ENCODE measurements at regions not wholly inside any gene's neighbourhood (a gene's known extent, or its start where the extent isn't known, plus 50 kb on each side); places are given as distances from the start of the nearest gene placed in this dataset.
A peak's percentile ranks its signal among the peaks of the same experiment; 100 is the strongest.

DNA sequence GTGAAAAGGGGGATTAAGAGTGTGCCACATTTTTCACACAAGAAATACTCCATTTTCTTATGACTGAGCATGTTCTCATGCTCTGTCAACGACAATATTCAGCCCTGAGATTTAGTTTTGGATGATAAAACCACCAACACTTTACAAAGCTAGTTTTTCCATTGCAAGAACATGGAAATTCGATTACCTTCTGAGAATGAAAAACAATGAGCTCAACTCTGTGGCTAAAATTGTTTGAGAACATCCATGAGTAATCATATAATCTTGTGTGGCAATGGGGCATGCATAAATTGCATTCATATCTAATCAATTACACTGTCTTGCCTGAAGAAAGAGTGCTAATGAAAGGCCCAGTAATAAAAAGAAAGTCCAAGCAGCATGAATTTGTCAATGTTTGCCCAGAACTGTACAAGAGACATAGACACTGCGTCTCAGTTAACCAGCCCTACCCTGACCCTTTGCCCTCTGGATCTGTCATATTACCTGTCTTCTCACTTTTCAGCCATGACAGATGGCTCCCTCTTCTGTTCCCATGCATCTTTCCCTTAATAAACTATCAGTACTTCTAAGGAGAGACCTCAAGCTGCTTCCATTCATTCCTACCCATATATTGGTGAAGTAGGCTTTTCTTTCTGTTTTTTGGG, 253.4 kb downstream of the FAM76B start:
- ChIA-PET CTCF (interaction anchor here (0.5 to 0.7 kb wide), 6 partner anchors 27 to 796 kb away, joined by 3 to 4 read pairs (median 4); no protein-coding TSS in a partner anchor), POLR2A (ENCODE audit: low non-redundant PET) (no interaction called here)
- TF ChIP-seq CTCF (conservative IDR thresholded peaks at IDR 0.05; ENCODE audit: low read depth) = no peak
- no peak overlapping the region for H3K27ac ChIP-seq
- DNase-seq (ENCODE audit: low spot score) = no peak

- DNase-seq (ENCODE audit: low spot score) = no peak
- POLR2A ChIA-PET (ENCODE audit: low non-redundant PET) = no interaction called here
- CTCF ChIA-PET = no interaction called here
- H3K27ac ChIP-seq = no peak overlapping the region
- no peak for TF ChIP-seq CTCF (conservative IDR thresholded peaks at IDR 0.05; ENCODE audit: low read depth)
Measured at GRCh38 chr11:95534809-95535208, 254.8 kb downstream of the FAM76B start.

- ChIA-PET CTCF (no interaction called here), POLR2A (ENCODE audit: low non-redundant PET) (no interaction called here)
- no peak overlapping the region for H3K27ac ChIP-seq
- DNase-seq (ENCODE audit: low spot score) = no peak
- no peak for TF ChIP-seq CTCF (conservative IDR thresholded peaks at IDR 0.05; ENCODE audit: low read depth)
Measured at GRCh38 chr11:95534226-95534625, 255.4 kb downstream of the FAM76B start.

GRCh38 chr11:95531116-95531515, 258.5 kb downstream of the FAM76B start:
- DNase-seq (ENCODE audit: low spot score) = no peak
- TF ChIP-seq CTCF (conservative IDR thresholded peaks at IDR 0.05; ENCODE audit: low read depth) = no peak
- ChIA-PET POLR2A (ENCODE audit: low non-redundant PET) (no interaction called here), CTCF (no interaction called here)
- no peak overlapping the region for H3K27ac ChIP-seq

DNA sequence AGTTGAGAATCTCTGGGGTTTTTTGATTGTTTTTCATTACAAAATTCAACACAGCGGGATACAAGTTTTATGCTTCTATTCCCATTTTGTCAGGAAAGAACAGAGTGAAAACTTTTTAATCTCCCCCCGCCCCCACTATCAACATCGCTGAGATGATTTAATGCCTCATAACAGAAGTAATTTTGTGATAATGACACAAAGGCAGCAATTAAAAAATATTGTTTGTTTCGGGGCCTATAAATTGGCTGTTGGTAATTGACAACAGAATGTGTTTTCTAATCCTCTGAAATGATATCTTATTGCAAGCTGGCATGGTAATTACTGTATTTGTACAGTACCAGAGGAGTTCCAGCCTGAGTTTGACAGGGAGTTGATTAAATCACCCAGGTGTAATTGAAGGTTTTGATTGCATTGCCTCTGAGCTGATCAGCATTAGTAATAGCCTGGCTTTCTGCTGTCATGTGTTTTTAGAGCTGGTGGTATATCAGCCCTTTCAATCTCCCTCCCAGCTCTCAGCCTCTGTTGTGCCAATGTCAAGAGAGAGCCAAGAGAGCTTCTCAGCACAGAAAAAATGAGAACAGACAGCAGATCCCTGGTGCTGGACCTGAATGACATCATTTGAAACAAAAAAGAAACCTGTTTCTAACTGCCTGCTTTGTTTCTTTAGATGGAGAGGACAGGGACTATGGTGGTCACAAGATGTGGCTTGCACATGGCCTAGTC, 265.1 kb downstream of the FAM76B start:
- ChIA-PET POLR2A (ENCODE audit: low non-redundant PET) (no interaction called here), CTCF (no interaction called here)
- no peak for TF ChIP-seq CTCF (conservative IDR thresholded peaks at IDR 0.05; ENCODE audit: low read depth)
- no peak overlapping the region for H3K27ac ChIP-seq
- no peak for DNase-seq (ENCODE audit: low spot score)

DNA sequence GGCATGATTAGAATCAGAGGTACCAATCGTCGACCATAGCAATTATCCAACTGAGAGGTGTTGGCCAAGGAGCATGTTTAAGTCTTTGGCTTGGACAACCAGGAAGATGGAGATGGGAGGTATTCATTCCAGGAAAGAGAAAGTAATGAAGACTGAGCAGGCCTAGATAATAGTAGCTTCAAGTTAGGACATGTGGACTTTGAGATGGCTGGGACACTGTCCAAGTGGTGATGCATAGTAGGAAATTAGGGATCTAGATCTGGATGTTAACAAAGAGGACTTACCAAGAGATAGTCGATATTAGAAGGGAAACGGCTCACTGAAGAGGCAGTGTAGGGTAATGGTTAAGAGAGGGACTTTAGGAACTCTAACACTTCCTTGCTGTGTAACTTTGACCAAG, 266.7 kb downstream of the FAM76B start:
- no peak overlapping the region for H3K27ac ChIP-seq
- no peak for TF ChIP-seq CTCF (conservative IDR thresholded peaks at IDR 0.05; ENCODE audit: low read depth)
- ChIA-PET POLR2A (ENCODE audit: low non-redundant PET) (no interaction called here), CTCF (interaction anchor here (0.9 kb wide), 1 partner anchor 161 kb away, joined by 3 read pairs; no protein-coding TSS in a partner anchor)
- DNase-seq (ENCODE audit: low spot score) = peak; percentile 63

Data from RWPE1 (cell line).